ENCODE measurements at regions not wholly inside any gene's neighbourhood (a gene's known extent, or its start where the extent isn't known, plus 50 kb on each side); places are given as distances from the start of the nearest gene placed in this dataset.

DNA sequence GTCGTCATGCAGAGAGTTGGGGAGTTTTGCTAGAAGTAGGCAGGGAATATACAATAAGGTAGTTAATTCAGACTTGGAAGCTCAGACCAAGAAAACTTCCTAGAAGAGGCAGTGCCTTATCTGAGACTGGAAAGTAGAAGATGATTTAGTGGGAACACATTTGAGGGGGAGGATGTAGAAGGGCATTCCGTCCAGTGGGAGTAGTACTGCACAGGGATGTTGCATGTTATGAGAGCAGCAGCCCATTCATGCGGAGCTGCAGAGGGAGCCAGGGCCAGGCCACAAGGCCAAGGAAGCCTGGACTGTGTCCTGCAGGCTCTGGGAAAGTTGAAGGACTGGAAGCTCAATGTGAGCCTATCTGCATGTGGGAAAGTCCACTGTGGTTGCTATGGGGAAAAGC is 344.5 kb upstream of the EEF2KMT start:
- Histone ChIP-seq H3K4ac (ENCODE audit: low read depth, low read length) (no peak overlapping the region), H3K79me1 (ENCODE audit: low read depth in 1 of 2, low read length in 2 of 2) (no peaks in the 10 kb centered on the region), H2AFZ (replicated peaks; ENCODE audit: low read length, poor library complexity) (no peak overlapping the region), H3K4me3 (ENCODE audit: insufficient read depth, low read depth, low read length) (no peak overlapping the region), H4K20me1 (ENCODE audit: insufficient read depth, low read length) (no peaks in the 10 kb centered on the region), H2BK20ac (ENCODE audit: low read depth, low read length) (no peak overlapping the region), H4K5ac (ENCODE audit: low read depth, low read length) (no peak overlapping the region), H3K27me3 (ENCODE audit: control insufficient read depth, insufficient read depth, low read length) (no peaks in the 10 kb centered on the region), H3K27ac (ENCODE audit: insufficient read depth, low read length) (no peak overlapping the region), H3K9ac (ENCODE audit: low read depth, low read length) (no peak overlapping the region), H2BK15ac (ENCODE audit: low read depth, low read length) (no peak overlapping the region), H3K56ac (ENCODE audit: extremely low read depth, insufficient read depth, low read length) (no peak overlapping the region), H3K18ac (ENCODE audit: low read depth, low read length) (no peak overlapping the region), H3K4me2 (ENCODE audit: low read depth, low read length) (no peak overlapping the region), H3K23ac (ENCODE audit: low read depth, low read length) (no peak overlapping the region), H2AK9ac (replicated peaks; ENCODE audit: low read depth, low read length, poor library complexity) (no peak overlapping the region), H3K14ac (replicated peaks; ENCODE audit: low read depth, low read length) (no peak overlapping the region), H2BK120ac (ENCODE audit: low read depth, low read length) (no peak overlapping the region), H4K91ac (ENCODE audit: insufficient read depth, low read depth, low read length) (no peak overlapping the region), H3K4me1 (ENCODE audit: control insufficient read depth, insufficient read depth, low read length) (no peaks in the 10 kb centered on the region), H2AK5ac (ENCODE audit: low read depth, low read length) (no peak overlapping the region), H2BK5ac (ENCODE audit: low read depth, low read length, poor library complexity, severe bottlenecking) (no peak overlapping the region), H3K9me3 (ENCODE audit: control insufficient read depth, insufficient read depth, low read length) (peaks cover 20% of the 10 kb centered on the region), H3K36me3 (ENCODE audit: control insufficient read depth, insufficient read depth, low read length) (no peaks in the 10 kb centered on the region), H4K8ac (ENCODE audit: low read depth in 2 of 2, low read length in 2 of 2) (no peak overlapping the region), H3K9me1 (ENCODE audit: insufficient read depth, low read length) (no peaks in the 10 kb centered on the region)
- dilution Hi-C loops (cut with HindIII; ENCODE audit: low sequenced_read_pairs, unreplicated experiment) = no loop called here
- TF ChIP-seq, protein P1, sequence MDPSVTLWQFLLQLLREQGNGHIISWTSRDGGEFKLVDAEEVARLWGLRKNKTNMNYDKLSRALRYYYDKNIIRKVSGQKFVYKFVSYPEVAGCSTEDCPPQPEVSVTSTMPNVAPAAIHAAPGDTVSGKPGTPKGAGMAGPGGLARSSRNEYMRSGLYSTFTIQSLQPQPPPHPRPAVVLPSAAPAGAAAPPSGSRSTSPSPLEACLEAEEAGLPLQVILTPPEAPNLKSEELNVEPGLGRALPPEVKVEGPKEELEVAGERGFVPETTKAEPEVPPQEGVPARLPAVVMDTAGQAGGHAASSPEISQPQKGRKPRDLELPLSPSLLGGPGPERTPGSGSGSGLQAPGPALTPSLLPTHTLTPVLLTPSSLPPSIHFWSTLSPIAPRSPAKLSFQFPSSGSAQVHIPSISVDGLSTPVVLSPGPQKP (IDR thresholded peaks at IDR 0.05; ENCODE audit: borderline replicate concordance, low read depth, low read length) = no peak
- WGBS, 2 experiments (ENCODE audit: extremely low coverage in 2 of 2, insufficient read length in 1 of 2) = 0% methylated on average over 2 of the region's 3 CpGs; no CpG with 5 or more reads in 1 of the 2 experiments
- intact Hi-C loops (cut with micrococcal nuclease) = no loop called here
- no peak for DNase-seq
- POLR2A ChIA-PET (ENCODE audit: unreplicated experiment) = no interaction called here
- CTCF ChIA-PET = no interaction called here
- no peak for ATAC-seq (ENCODE audit: low read depth)
- BruUV-seq (replicated peaks) = no TSS peak
- in situ Hi-C loops (cut with MboI; ENCODE audit: low sequenced_read_pairs) = loop anchor here (25.0 kb wide), 1 partner anchor 105 kb away; no protein-coding TSS in a partner anchor
